NB4 (cell line): ENCODE measurements at regions not wholly inside any gene's neighbourhood (a gene's known extent, or its start where the extent isn't known, plus 50 kb on each side); places are given as distances from the start of the nearest gene placed in this dataset.

Experiments used
- CTCF ChIP-seq: IDR thresholded peaks from one replicate; pipeline ENCODE4 v1.5.1; 2012; ENCODE audit warnings: low read depth, low read length
- MAX ChIP-seq: IDR thresholded peaks from 2 replicates; pipeline ENCODE4 v1.6.1; 2011; ENCODE audit warnings: low read depth, low read length
- MYC ChIP-seq: IDR thresholded peaks from 2 replicates; pipeline ENCODE4 v1.6.1; 2011; ENCODE audit warnings: low read depth, low read length
- POLR2A ChIP-seq: IDR thresholded peaks from 2 replicates; pipeline ENCODE4 v1.6.1; 2011; ENCODE audit warnings: mild to moderate bottlenecking; ENCODE audit not compliant: insufficient read length; ENCODE audit errors: extremely low read depth

- TF ChIP-seq CTCF, result no peak
- no peak for TF ChIP-seq POLR2A
- TF ChIP-seq MYC, result no peak
- no peak for TF ChIP-seq MAX
Observed at GRCh38 chr14:101350691-101351090, 210.6 kb upstream of the DIO3 start.
